MM.1S (cell line): ENCODE measurements at regions not wholly inside any gene's neighbourhood (a gene's known extent, or its start where the extent isn't known, plus 50 kb on each side); places are given as distances from the start of the nearest gene placed in this dataset.
"Not testable (repeated sequence)": the region's sequence is repeated elsewhere in the genome, so short reads cannot be mapped to it uniquely, and the experiment has no call there.

Source experiments
- EZH2phosphoT487 ChIP-seq: fragments of 300-600 bp; sonication (generic); IDR thresholded peaks from 2 replicates; pipeline ENCODE4 v1.6.1; 2018; ENCODE audit warnings: antibody characterized with exemption, low read length
- TF ChIP-seq, protein P1 (sequence below): fragments of 300-600 bp; sonication (generic); IDR thresholded peaks from 2 replicates; pipeline ENCODE4 v1.5.1; 2016; ENCODE audit warnings: antibody characterized with exemption, low read length, mixed read lengths

DNA sequence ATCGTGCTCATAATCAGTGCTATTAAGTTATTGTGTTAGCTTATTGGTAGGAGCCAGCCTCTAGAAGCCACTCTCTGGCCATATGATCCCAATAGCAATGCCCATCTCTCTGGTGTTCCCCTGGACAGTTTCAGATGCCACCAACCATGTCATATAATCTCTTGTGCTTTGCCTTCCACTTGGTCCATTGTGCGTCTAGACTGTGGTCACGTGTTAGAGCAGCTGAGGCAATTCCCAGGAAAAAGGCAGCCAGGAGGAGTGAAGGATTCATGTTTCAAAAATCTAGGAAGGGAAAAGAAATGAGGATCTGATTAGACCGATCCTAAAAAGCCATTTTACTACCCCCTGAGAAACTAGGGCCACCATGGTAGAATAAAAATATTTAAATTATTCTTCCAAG lies 58.6 kb upstream of the AGAP9 start:
- TF ChIP-seq, protein P1, sequence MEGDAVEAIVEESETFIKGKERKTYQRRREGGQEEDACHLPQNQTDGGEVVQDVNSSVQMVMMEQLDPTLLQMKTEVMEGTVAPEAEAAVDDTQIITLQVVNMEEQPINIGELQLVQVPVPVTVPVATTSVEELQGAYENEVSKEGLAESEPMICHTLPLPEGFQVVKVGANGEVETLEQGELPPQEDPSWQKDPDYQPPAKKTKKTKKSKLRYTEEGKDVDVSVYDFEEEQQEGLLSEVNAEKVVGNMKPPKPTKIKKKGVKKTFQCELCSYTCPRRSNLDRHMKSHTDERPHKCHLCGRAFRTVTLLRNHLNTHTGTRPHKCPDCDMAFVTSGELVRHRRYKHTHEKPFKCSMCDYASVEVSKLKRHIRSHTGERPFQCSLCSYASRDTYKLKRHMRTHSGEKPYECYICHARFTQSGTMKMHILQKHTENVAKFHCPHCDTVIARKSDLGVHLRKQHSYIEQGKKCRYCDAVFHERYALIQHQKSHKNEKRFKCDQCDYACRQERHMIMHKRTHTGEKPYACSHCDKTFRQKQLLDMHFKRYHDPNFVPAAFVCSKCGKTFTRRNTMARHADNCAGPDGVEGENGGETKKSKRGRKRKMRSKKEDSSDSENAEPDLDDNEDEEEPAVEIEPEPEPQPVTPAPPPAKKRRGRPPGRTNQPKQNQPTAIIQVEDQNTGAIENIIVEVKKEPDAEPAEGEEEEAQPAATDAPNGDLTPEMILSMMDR: not testable (repeated sequence)
- not testable (repeated sequence) for TF ChIP-seq EZH2phosphoT487
